ENCODE measurements at regions not wholly inside any gene's neighbourhood (a gene's known extent, or its start where the extent isn't known, plus 50 kb on each side); places are given as distances from the start of the nearest gene placed in this dataset.
"Not testable (repeated sequence)": the region's sequence is repeated elsewhere in the genome, so short reads cannot be mapped to it uniquely, and the experiment has no call there.

DNA sequence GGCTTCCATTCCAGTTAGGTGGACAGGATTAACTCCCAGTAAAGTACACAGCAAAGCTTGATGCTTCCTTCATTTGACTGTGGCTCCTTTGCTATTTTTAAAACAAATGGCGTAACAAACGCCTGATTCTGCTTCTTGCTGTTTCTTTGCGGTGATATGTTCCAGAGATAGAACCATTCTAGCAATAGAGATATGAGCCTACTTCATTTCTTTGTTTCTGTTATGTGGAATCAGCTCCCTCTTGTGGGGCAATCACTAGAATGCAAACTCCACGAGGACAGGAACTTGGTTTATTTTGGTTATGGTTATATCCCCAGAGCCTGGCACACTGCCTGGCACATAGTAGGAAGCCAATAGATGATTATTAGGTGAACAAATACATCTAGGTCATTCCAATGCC is 122.6 kb upstream of the SLC6A11 start:
- in situ Hi-C loops (cut with MboI), result no loop called here
- Histone ChIP-seq H3K4me3 (no peak overlapping the region), H3K4me1 (ENCODE audit: insufficient read depth) (no peaks in the 10 kb centered on the region), H3K27me3 (replicated peaks; ENCODE audit: insufficient read depth) (peaks cover 17% of the 10 kb centered on the region), H3K9ac (no peak overlapping the region), H2AFZ (no peak overlapping the region), H3K79me2 (ENCODE audit: insufficient read depth) (no peaks in the 10 kb centered on the region), H3K36me3 (ENCODE audit: low read depth) (no peaks in the 10 kb centered on the region), H3K9me2 (ENCODE audit: insufficient read depth) (no peaks in the 10 kb centered on the region), H3K4me2 (ENCODE audit: unreplicated experiment) (no peak overlapping the region), H3K27ac (no peak overlapping the region), H3F3A (ENCODE audit: insufficient read depth) (no peaks in the 10 kb centered on the region), H4K20me1 (ENCODE audit: insufficient read depth) (no peaks in the 10 kb centered on the region), H3K9me3 (ENCODE audit: low read depth) (no peaks in the 10 kb centered on the region)
- no peak for DNase-seq
- no peak for TF ChIP-seq EZH2 (IDR thresholded peaks at IDR 0.05; ENCODE audit: insufficient read depth, poor library complexity, severe bottlenecking)
- TF ChIP-seq EZH2phosphoT487 (IDR thresholded peaks at IDR 0.05; ENCODE audit: insufficient read depth, low read depth), result no peak
- WGBS, 2 experiments (ENCODE audit: low coverage in 1 of 2, low lambda C conversion rate in 2 of 2, missing lambda C conversion rate in 2 of 2), result 32% methylated on average over 4 of the region's 4 CpGs

DNA sequence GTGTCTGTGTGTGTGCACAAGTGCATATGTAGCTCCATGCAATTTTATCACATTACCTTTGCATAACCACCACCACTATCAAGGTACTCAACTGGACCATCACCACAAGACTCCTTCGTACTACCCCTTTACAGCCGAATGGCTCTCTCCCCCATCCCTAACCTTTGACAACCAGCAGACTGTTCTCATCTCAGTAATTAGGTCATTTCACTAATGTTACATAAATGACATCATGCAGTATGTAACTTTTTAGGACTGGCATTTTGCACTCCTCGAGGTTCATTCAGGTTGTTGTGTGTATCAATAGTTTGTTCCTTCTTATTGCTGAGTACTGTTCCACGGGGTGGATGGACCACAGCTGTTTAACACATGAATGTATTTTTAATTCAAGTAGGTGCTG is 121.8 kb upstream of the SLC6A11 start:
- Histone ChIP-seq H3K4me3 (no peak overlapping the region), H3F3A (ENCODE audit: insufficient read depth) (no peaks in the 10 kb centered on the region), H3K36me3 (ENCODE audit: low read depth) (no peaks in the 10 kb centered on the region), H2AFZ (no peak overlapping the region), H3K27me3 (replicated peaks; ENCODE audit: insufficient read depth) (peaks cover 17% of the 10 kb centered on the region), H3K9me3 (ENCODE audit: low read depth) (no peaks in the 10 kb centered on the region), H3K79me2 (ENCODE audit: insufficient read depth) (no peaks in the 10 kb centered on the region), H3K4me2 (ENCODE audit: unreplicated experiment) (no peak overlapping the region), H4K20me1 (ENCODE audit: insufficient read depth) (no peaks in the 10 kb centered on the region), H3K9ac (no peak overlapping the region), H3K9me2 (ENCODE audit: insufficient read depth) (no peaks in the 10 kb centered on the region), H3K27ac (no peak overlapping the region), H3K4me1 (ENCODE audit: insufficient read depth) (no peaks in the 10 kb centered on the region)
- WGBS, 2 experiments (ENCODE audit: low coverage in 1 of 2, low lambda C conversion rate in 2 of 2, missing lambda C conversion rate in 2 of 2), result 26 to 29% methylated on average over 4 of the region's 4 CpGs
- DNase-seq, result no peak
- no peak for TF ChIP-seq EZH2phosphoT487 (IDR thresholded peaks at IDR 0.05; ENCODE audit: insufficient read depth, low read depth)
- TF ChIP-seq EZH2 (IDR thresholded peaks at IDR 0.05; ENCODE audit: insufficient read depth, poor library complexity, severe bottlenecking), result no peak
- in situ Hi-C loops (cut with MboI), result no loop called here

DNA sequence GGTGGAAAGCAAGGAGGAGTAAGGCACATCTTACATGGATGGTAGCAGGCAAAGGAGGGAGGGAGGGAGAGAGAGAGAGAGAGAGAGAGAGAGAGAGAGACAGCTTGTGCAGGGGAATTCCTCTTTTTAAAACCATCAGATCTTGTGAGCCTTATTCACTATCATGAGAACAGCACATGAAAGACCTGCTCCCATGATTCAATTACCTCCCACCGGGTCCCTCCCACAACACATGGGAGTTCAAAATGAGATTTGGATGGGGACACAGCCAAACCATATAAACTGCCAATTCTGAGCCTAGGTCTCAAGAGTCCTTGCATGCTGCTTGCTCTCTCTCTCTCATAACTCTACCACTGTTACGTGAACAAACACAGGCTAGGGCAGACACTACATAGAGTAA is 120.8 kb upstream of the SLC6A11 start:
- DNase-seq; H3K79me2 ChIP-seq (ENCODE audit: insufficient read depth); H3K9me2 ChIP-seq (ENCODE audit: insufficient read depth); in situ Hi-C loops (cut with MboI); H3K4me1 ChIP-seq (ENCODE audit: insufficient read depth); H3K36me3 ChIP-seq (ENCODE audit: low read depth); H3K9ac ChIP-seq; H3K4me3 ChIP-seq; H4K20me1 ChIP-seq (ENCODE audit: insufficient read depth); H3F3A ChIP-seq (ENCODE audit: insufficient read depth); H3K4me2 ChIP-seq (ENCODE audit: unreplicated experiment); H3K9me3 ChIP-seq (ENCODE audit: low read depth); H2AFZ ChIP-seq; H3K27ac ChIP-seq: not testable (repeated sequence)
- 7 to 9% methylated on average over 2 of the region's 2 CpGs for WGBS, 2 experiments (ENCODE audit: low coverage in 1 of 2, low lambda C conversion rate in 2 of 2, missing lambda C conversion rate in 2 of 2)
- peaks cover 17% of the 10 kb centered on the region; the same call in 1 of the 2 replicates for H3K27me3 ChIP-seq (replicated peaks; ENCODE audit: insufficient read depth)

DNA sequence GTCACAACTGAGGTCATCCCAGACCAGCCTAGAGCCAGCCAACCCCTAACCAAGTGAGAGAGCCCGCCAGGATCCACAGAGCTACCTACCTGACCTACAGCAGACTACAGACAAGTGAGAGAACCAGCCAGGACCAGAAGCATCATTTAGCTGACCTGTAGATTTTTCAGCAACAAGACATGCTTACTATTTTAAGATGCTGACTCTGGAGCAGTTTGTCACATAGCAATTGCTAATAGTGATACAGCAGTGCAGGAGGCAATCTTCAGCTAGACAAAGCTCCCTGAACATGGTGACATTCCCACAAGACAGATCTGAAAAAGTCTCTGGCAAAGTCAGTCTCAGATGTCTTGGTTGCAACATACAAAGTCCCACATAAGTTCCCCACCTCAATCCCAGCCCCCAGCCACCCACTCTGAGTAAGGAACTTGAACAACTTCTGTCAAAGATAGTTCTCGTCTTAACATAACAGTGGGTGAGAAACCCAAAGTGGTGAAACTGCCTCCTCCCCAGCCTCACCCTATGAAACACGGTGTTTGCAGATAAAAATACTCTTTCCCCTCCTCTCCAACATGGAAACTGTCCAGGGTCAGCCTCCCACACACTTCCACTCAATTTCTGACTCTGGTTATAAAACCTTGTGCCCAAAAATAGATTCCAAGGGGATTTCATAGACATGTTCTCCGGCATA is 120.3 kb upstream of the SLC6A11 start:
- Histone ChIP-seq H3K4me3 (no peak overlapping the region), H3K9ac (no peak overlapping the region), H3K27ac (no peak overlapping the region), H3K36me3 (ENCODE audit: low read depth) (no peaks in the 10 kb centered on the region), H3K9me3 (ENCODE audit: low read depth) (no peaks in the 10 kb centered on the region), H3K4me2 (ENCODE audit: unreplicated experiment) (no peak overlapping the region), H2AFZ (no peak overlapping the region), H3K27me3 (replicated peaks; ENCODE audit: insufficient read depth) (peaks cover 17% of the 10 kb centered on the region; the same call in 1 of the 2 replicates), H3K9me2 (ENCODE audit: insufficient read depth) (no peaks in the 10 kb centered on the region), H4K20me1 (ENCODE audit: insufficient read depth) (no peaks in the 10 kb centered on the region), H3K4me1 (ENCODE audit: insufficient read depth) (no peaks in the 10 kb centered on the region), H3K79me2 (ENCODE audit: insufficient read depth) (no peaks in the 10 kb centered on the region), H3F3A (ENCODE audit: insufficient read depth) (no peaks in the 10 kb centered on the region)
- TF ChIP-seq EZH2 (IDR thresholded peaks at IDR 0.05; ENCODE audit: insufficient read depth, poor library complexity, severe bottlenecking) (no peak), EZH2phosphoT487 (IDR thresholded peaks at IDR 0.05; ENCODE audit: insufficient read depth, low read depth) (no peak)
- WGBS, 2 experiments (ENCODE audit: low coverage in 1 of 2, low lambda C conversion rate in 2 of 2, missing lambda C conversion rate in 2 of 2), result 6 to 9% methylated on average over 4 of the region's 4 CpGs
- in situ Hi-C loops (cut with MboI), result no loop called here
- no peak for DNase-seq

DNA sequence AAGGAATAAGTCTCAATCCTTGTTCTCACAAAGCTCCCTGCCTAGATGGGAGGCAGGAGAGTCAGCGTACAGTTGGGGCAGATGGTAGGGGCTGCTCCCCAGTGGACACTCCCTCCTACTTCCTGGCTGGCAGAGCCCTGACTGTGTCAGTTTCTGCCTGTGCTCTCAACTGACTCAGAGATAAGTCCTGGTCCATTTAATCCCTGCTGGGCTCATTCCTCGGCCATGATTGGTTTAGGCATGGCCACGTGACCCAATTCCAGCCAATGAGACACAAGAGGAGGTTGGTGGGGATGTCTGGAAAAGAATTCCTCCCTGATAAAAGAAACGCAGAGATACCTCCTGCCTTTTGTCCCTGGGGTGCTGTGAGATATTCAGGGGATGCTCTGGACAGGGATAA is 118.1 kb upstream of the SLC6A11 start:
- Histone ChIP-seq H3K9me3 (ENCODE audit: low read depth) (no peaks in the 10 kb centered on the region), H4K20me1 (ENCODE audit: insufficient read depth) (no peaks in the 10 kb centered on the region), H3F3A (ENCODE audit: insufficient read depth) (no peaks in the 10 kb centered on the region), H3K36me3 (ENCODE audit: low read depth) (no peaks in the 10 kb centered on the region), H2AFZ (no peak overlapping the region), H3K79me2 (ENCODE audit: insufficient read depth) (no peaks in the 10 kb centered on the region), H3K4me3 (no peak overlapping the region), H3K4me1 (ENCODE audit: insufficient read depth) (no peaks in the 10 kb centered on the region), H3K9me2 (ENCODE audit: insufficient read depth) (no peaks in the 10 kb centered on the region), H3K27ac (no peak overlapping the region), H3K27me3 (replicated peaks; ENCODE audit: insufficient read depth) (peaks cover 6% of the 10 kb centered on the region), H3K4me2 (ENCODE audit: unreplicated experiment) (no peak overlapping the region), H3K9ac (no peak overlapping the region)
- no peak for DNase-seq
- no peak for TF ChIP-seq EZH2phosphoT487 (IDR thresholded peaks at IDR 0.05; ENCODE audit: insufficient read depth, low read depth)
- WGBS, 2 experiments (ENCODE audit: low coverage in 1 of 2, low lambda C conversion rate in 2 of 2, missing lambda C conversion rate in 2 of 2), result 24 to 26% methylated on average over 4 of the region's 4 CpGs
- in situ Hi-C loops (cut with MboI), result no loop called here
